NCI-H82 treated with DMSO at 0.1 percent for 48 hours (cell line): ENCODE measurements at regions not wholly inside any gene's neighbourhood (a gene's known extent, or its start where the extent isn't known, plus 50 kb on each side); places are given as distances from the start of the nearest gene placed in this dataset.
A peak's percentile ranks its signal among the peaks of the same experiment; 100 is the strongest.

Source experiments
- DNase-seq: peaks from one replicate; lab custom pipeline; 2025; ENCODE audit not compliant: unreplicated experiment; lab: John Stamatoyannopoulos, UW

- DNase-seq = no peak
These were observed 134.4 kb upstream of the ABCA1 start for GRCh38 chr9:105062222-105062855.

- DNase-seq = peak; percentile 95
These were observed 136.5 kb upstream of the ABCA1 start for GRCh38 chr9:105064248-105065097.

- no peak for DNase-seq
These were observed 137.4 kb upstream of the ABCA1 start for GRCh38 chr9:105065098-105066088.

GRCh38 chr9:105066275-105066865 is 138.4 kb upstream of the ABCA1 start:
- no peak for DNase-seq

GRCh38 chr9:105067895-105068580 is 140.1 kb upstream of the ABCA1 start:
- no peak for DNase-seq

- no peak for DNase-seq
These were observed 141.3 kb upstream of the ABCA1 start for GRCh38 chr9:105069285-105069684.

GRCh38 chr9:105069696-105070095 is 141.7 kb upstream of the ABCA1 start:
- DNase-seq = no peak

- DNase-seq = no peak
These were observed 142.2 kb upstream of the ABCA1 start for GRCh38 chr9:105070176-105070575.

GRCh38 chr9:105072476-105072875 is 144.5 kb upstream of the ABCA1 start:
- DNase-seq = no peak

GRCh38 chr9:105073147-105073546 is 145.2 kb upstream of the ABCA1 start:
- no peak for DNase-seq

GRCh38 chr9:105074491-105074890 is 146.5 kb upstream of the ABCA1 start:
- no peak for DNase-seq

GRCh38 chr9:105076729-105077128 is 148.8 kb upstream of the ABCA1 start:
- no peak for DNase-seq

- DNase-seq = no peak
These were observed 151.5 kb upstream of the ABCA1 start for GRCh38 chr9:105079457-105079856.

GRCh38 chr9:105082843-105083242 is 154.9 kb upstream of the ABCA1 start:
- no peak for DNase-seq

- DNase-seq = no peak
These were observed 155.3 kb upstream of the ABCA1 start for GRCh38 chr9:105083256-105083655.

- no peak for DNase-seq
These were observed 156.2 kb upstream of the SLC44A1 start for GRCh38 chr9:105087910-105088898.

- no peak for DNase-seq
These were observed 154.6 kb upstream of the SLC44A1 start for GRCh38 chr9:105089874-105090273.

GRCh38 chr9:105091004-105091640 is 153.3 kb upstream of the SLC44A1 start:
- DNase-seq = no peak

GRCh38 chr9:105093685-105094084 is 150.8 kb upstream of the SLC44A1 start:
- DNase-seq = no peak
